Smooth muscle cell (in vitro differentiated cells): ENCODE measurements at regions not wholly inside any gene's neighbourhood (a gene's known extent, or its start where the extent isn't known, plus 50 kb on each side); places are given as distances from the start of the nearest gene placed in this dataset.

Experiments used
- DNase-seq: peaks from one replicate; lab custom pipeline; 2025; ENCODE audit not compliant: unreplicated experiment; lab: John Stamatoyannopoulos, UW
- H2AFZ ChIP-seq: fragments of 200-600 bp; sonication (generic); 2 replicates; pipeline ENCODE4 v1.6.0; 2016; ENCODE audit warnings: antibody characterized with exemption, low read depth, mild to moderate bottlenecking
- H3F3A ChIP-seq: fragments of 200-600 bp; sonication (generic); 2 replicates; pipeline ENCODE4 v1.6.0; 2017; ENCODE audit warnings: antibody characterized with exemption, low read depth
- H3K27ac ChIP-seq: fragments of 200-600 bp; sonication (generic); 2 replicates; pipeline ENCODE4 v1.5.1; 2016; ENCODE audit warnings: low read depth, mild to moderate bottlenecking
- H3K27me3 ChIP-seq: fragments of 200-600 bp; sonication (generic); 2 replicates; pipeline ENCODE4 v1.6.1; 2016; ENCODE audit warnings: low read depth, mild to moderate bottlenecking
- H3K36me3 ChIP-seq: fragments of 200-600 bp; sonication (generic); 2 replicates; pipeline ENCODE4 v1.5.1; 2016; ENCODE audit warnings: low read depth
- H3K4me1 ChIP-seq: fragments of 200-600 bp; sonication (generic); 2 replicates; pipeline ENCODE4 v1.5.1; 2016; ENCODE audit warnings: low read depth
- H3K4me2 ChIP-seq: fragments of 200-600 bp; sonication (generic); 2 replicates; pipeline ENCODE4 v1.6.0; 2016; ENCODE audit warnings: mild to moderate bottlenecking
- H3K4me3 ChIP-seq: fragments of 200-600 bp; sonication (generic); 2 replicates; pipeline ENCODE4 v1.5.1; 2016; ENCODE audit warnings: mild to moderate bottlenecking
- H3K79me2 ChIP-seq: fragments of 200-600 bp; sonication (generic); 2 replicates; pipeline ENCODE4 v1.6.0; 2016; ENCODE audit warnings: low read depth, mild to moderate bottlenecking
- H3K9ac ChIP-seq: fragments of 200-600 bp; sonication (generic); 2 replicates; pipeline ENCODE4 v1.6.0; 2016; ENCODE audit warnings: low read depth
- H3K9me3 ChIP-seq: fragments of 200-600 bp; sonication (generic); replicated peaks from 2 replicates; pipeline ENCODE4 v1.5.1; 2016; ENCODE audit warnings: low read depth
- H4K20me1 ChIP-seq: fragments of 200-600 bp; sonication (generic); 2 replicates; pipeline ENCODE4 v1.6.0; 2016; ENCODE audit warnings: low read depth
- WGBS: methylation state at CpG from one replicate; pipeline ENCODE4 v1.1.7; 2016; ENCODE audit warnings: low lambda C conversion rate; 5-methylcytosine and 5-hydroxymethylcytosine counted together
- TF ChIP-seq, protein P1 (sequence below): fragments of 200-600 bp; sonication (generic); IDR thresholded peaks from 2 replicates; pipeline ENCODE4 v1.5.1; 2017; ENCODE audit warnings: borderline replicate concordance, mild to moderate bottlenecking, antibody characterized with exemption; ENCODE audit not compliant: insufficient read depth, poor library complexity, severe bottlenecking

DNA sequence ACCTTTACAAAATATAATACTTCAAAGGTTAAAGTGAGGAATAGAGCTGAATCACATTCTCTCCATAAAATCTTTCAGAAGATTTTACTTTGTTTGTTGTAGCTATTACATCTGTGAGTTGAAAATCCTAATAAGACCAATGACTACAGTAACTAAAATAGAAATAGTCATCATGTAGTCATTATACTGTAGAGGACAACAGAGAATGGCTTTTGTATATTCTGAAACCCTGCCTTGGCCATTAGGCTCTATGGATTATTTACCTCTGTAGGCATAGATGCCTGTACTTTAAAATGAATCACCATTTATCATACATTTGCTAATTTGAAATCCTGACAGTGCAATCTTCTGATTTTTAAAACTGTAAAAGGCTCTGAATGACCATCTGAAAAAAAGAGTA is 923.0 kb downstream of the REEP3 start:
- Histone ChIP-seq H2AFZ (no peak overlapping the region), H3K9ac (no peak overlapping the region), H4K20me1 (no peaks in the 10 kb centered on the region), H3K79me2 (no peaks in the 10 kb centered on the region), H3K36me3 (no peaks in the 10 kb centered on the region), H3K27me3 (no peaks in the 10 kb centered on the region), H3K4me1 (no peaks in the 10 kb centered on the region), H3K4me3 (no peak overlapping the region), H3K9me3 (no peaks in the 10 kb centered on the region), H3F3A (no peaks in the 10 kb centered on the region), H3K4me2 (no peak overlapping the region), H3K27ac (no peak overlapping the region)
- TF ChIP-seq, protein P1, sequence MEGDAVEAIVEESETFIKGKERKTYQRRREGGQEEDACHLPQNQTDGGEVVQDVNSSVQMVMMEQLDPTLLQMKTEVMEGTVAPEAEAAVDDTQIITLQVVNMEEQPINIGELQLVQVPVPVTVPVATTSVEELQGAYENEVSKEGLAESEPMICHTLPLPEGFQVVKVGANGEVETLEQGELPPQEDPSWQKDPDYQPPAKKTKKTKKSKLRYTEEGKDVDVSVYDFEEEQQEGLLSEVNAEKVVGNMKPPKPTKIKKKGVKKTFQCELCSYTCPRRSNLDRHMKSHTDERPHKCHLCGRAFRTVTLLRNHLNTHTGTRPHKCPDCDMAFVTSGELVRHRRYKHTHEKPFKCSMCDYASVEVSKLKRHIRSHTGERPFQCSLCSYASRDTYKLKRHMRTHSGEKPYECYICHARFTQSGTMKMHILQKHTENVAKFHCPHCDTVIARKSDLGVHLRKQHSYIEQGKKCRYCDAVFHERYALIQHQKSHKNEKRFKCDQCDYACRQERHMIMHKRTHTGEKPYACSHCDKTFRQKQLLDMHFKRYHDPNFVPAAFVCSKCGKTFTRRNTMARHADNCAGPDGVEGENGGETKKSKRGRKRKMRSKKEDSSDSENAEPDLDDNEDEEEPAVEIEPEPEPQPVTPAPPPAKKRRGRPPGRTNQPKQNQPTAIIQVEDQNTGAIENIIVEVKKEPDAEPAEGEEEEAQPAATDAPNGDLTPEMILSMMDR: no peak
- DNase-seq: no peak

GRCh38 chr10:64444564-64444963 is 923.4 kb downstream of the REEP3 start:
- Histone ChIP-seq H2AFZ (no peak overlapping the region), H3K27ac (no peak overlapping the region), H3K9me3 (no peaks in the 10 kb centered on the region), H3K4me1 (no peaks in the 10 kb centered on the region), H3K4me3 (no peak overlapping the region), H4K20me1 (no peaks in the 10 kb centered on the region), H3K4me2 (no peak overlapping the region), H3K9ac (no peak overlapping the region), H3F3A (no peaks in the 10 kb centered on the region), H3K36me3 (no peaks in the 10 kb centered on the region), H3K79me2 (no peaks in the 10 kb centered on the region), H3K27me3 (no peaks in the 10 kb centered on the region)
- TF ChIP-seq, protein P1: no peak
- DNase-seq: no peak
- 97% methylated on average over 2 of the region's 2 CpGs for WGBS

- TF ChIP-seq, protein P1: no peak
- H3K9ac ChIP-seq: no peak overlapping the region
- no peaks in the 10 kb centered on the region for H3F3A ChIP-seq
- H3K4me3 ChIP-seq: no peak overlapping the region
- H3K79me2 ChIP-seq: no peaks in the 10 kb centered on the region
- no peaks in the 10 kb centered on the region for H3K27me3 ChIP-seq
- no peaks in the 10 kb centered on the region for H3K9me3 ChIP-seq
- H3K27ac ChIP-seq: no peak overlapping the region
- H3K4me1 ChIP-seq: no peaks in the 10 kb centered on the region
- no peak overlapping the region for H2AFZ ChIP-seq
- H3K36me3 ChIP-seq: no peaks in the 10 kb centered on the region
- H4K20me1 ChIP-seq: no peaks in the 10 kb centered on the region
- no peak overlapping the region for H3K4me2 ChIP-seq
- no peak for DNase-seq
These were observed 928.4 kb downstream of the REEP3 start for GRCh38 chr10:64449603-64450002.

GRCh38 chr10:64450312-64450711 is 929.1 kb downstream of the REEP3 start:
- H3K79me2 ChIP-seq: no peaks in the 10 kb centered on the region
- H3K4me2 ChIP-seq: no peak overlapping the region
- no peak overlapping the region for H3K27ac ChIP-seq
- H3K36me3 ChIP-seq: no peaks in the 10 kb centered on the region
- no peaks in the 10 kb centered on the region for H4K20me1 ChIP-seq
- H3K9me3 ChIP-seq: no peaks in the 10 kb centered on the region
- TF ChIP-seq, protein P1: no peak
- no peak for DNase-seq
- H2AFZ ChIP-seq: no peak overlapping the region
- 92% methylated on average over 1 of the region's 1 CpG for WGBS
- no peaks in the 10 kb centered on the region for H3F3A ChIP-seq
- H3K4me3 ChIP-seq: no peak overlapping the region
- H3K4me1 ChIP-seq: no peaks in the 10 kb centered on the region
- no peak overlapping the region for H3K9ac ChIP-seq
- H3K27me3 ChIP-seq: no peaks in the 10 kb centered on the region
